IMR-90 (cell line): ENCODE measurements at regions not wholly inside any gene's neighbourhood (a gene's known extent, or its start where the extent isn't known, plus 50 kb on each side); places are given as distances from the start of the nearest gene placed in this dataset.

Source experiments
- ATAC-seq: fragments of 200-7000 bp; cut with Tn5 transposase; 2 replicates; pipeline ENCODE4 v1.9.1; 2020; ENCODE audit warnings: low read depth, mild to moderate bottlenecking, moderate library complexity
- BruUV-seq: library from RNA; stranded (reverse); fragments of 400-500 nt; replicated peaks from 2 replicates; lab custom pipeline; 2021; lab: Mats Ljungman, UMichigan
- CTCF ChIA-PET: fragments of 300-600 bp; formaldehyde crosslinking; extraction: SDS; loops from one replicate; lab custom pipeline; 2021; ENCODE audit warnings: antibody characterized with exemption; lab: Yijun Ruan, JAX
- POLR2A ChIA-PET: fragments of 300-600 bp; sonication (Branson Sonifier 250); formaldehyde crosslinking; loops from one replicate; lab custom pipeline; 2022; ENCODE audit warnings: antibody characterized with exemption; ENCODE audit not compliant: unreplicated experiment; lab: Charles Lee
- DNase-seq: peaks from one replicate; pipeline ENCODE4 v3.0.0; 2013
- H2AFZ ChIP-seq: replicated peaks from 2 replicates; pipeline ENCODE3; 2013; ENCODE audit warnings: low read length, mild to moderate bottlenecking; ENCODE audit not compliant: poor library complexity
- H2AK5ac ChIP-seq: 2 replicates; pipeline ENCODE4 v1.6.1; 2013; ENCODE audit warnings: low read depth, low read length, inconsistent platforms
- H2AK9ac ChIP-seq: replicated peaks from 2 replicates; pipeline ENCODE3; 2013; ENCODE audit warnings: mild to moderate bottlenecking, low read depth, low read length, moderate library complexity; ENCODE audit not compliant: poor library complexity
- H2BK120ac ChIP-seq: 2 replicates; pipeline ENCODE4 v1.6.1; 2013; ENCODE audit warnings: low read depth, low read length, inconsistent platforms
- H2BK15ac ChIP-seq: 3 replicates; pipeline ENCODE4 v1.6.1; 2013; ENCODE audit warnings: low read depth, low read length, inconsistent platforms
- H2BK20ac ChIP-seq: 2 replicates; pipeline ENCODE4 v1.6.1; 2013; ENCODE audit warnings: low read depth, mild to moderate bottlenecking, inconsistent platforms, low read length, moderate library complexity
- H2BK5ac ChIP-seq: 2 replicates; pipeline ENCODE4 v1.6.1; 2013; ENCODE audit warnings: mild to moderate bottlenecking, low read depth, low read length, inconsistent platforms; ENCODE audit not compliant: poor library complexity, severe bottlenecking
- H3K14ac ChIP-seq: replicated peaks from 2 replicates; pipeline ENCODE4 v1.6.1; 2013; ENCODE audit warnings: low read depth, low read length, inconsistent platforms
- H3K18ac ChIP-seq: 2 replicates; pipeline ENCODE4 v1.6.1; 2013; ENCODE audit warnings: low read depth, low read length, control low read depth
- H3K23ac ChIP-seq: 2 replicates; pipeline ENCODE4 v1.6.1; 2013; ENCODE audit warnings: low read depth, low read length, inconsistent platforms
- H3K27ac ChIP-seq: 2 replicates; pipeline ENCODE4 v1.5.1; 2013; ENCODE audit warnings: mild to moderate bottlenecking, control low read depth, low read length; ENCODE audit not compliant: insufficient read depth
- H3K27me3 ChIP-seq: 2 replicates; pipeline ENCODE4 v1.6.1; 2013; ENCODE audit warnings: low read length; ENCODE audit not compliant: control insufficient read depth, insufficient read depth
- H3K36me3 ChIP-seq: 2 replicates; pipeline ENCODE4 v1.6.1; 2013; ENCODE audit warnings: low read length, mixed read lengths; ENCODE audit not compliant: control insufficient read depth, insufficient read depth
- H3K4ac ChIP-seq: 2 replicates; pipeline ENCODE4 v1.6.1; 2013; ENCODE audit warnings: low read depth, low read length, inconsistent platforms
- H3K4me1 ChIP-seq: 2 replicates; pipeline ENCODE4 v1.6.1; 2013; ENCODE audit warnings: low read length, mixed read lengths; ENCODE audit not compliant: control insufficient read depth, insufficient read depth
- H3K4me2 ChIP-seq: 2 replicates; pipeline ENCODE4 v1.6.1; 2013; ENCODE audit warnings: low read depth, mild to moderate bottlenecking, control low read depth, low read length, moderate library complexity
- H3K4me3 ChIP-seq: 2 replicates; pipeline ENCODE4 v1.5.1; 2013; ENCODE audit warnings: low read depth, mild to moderate bottlenecking, control low read depth, low read length, moderate library complexity; ENCODE audit not compliant: insufficient read depth
- H3K56ac ChIP-seq: 2 replicates; pipeline ENCODE4 v1.6.1; 2013; ENCODE audit warnings: low read length, inconsistent platforms; ENCODE audit not compliant: insufficient read depth; ENCODE audit errors: extremely low read depth
- H3K79me1 ChIP-seq, 2 experiments: 2 replicates each; pipeline ENCODE4 v1.6.1; 2013; ENCODE audit warnings: low read length in 2 of 2, inconsistent platforms in 1 of 2, low read depth in 1 of 2
- H3K9ac ChIP-seq: 2 replicates; pipeline ENCODE4 v1.6.1; 2013; ENCODE audit warnings: low read depth, low read length, control low read depth
- H3K9me1 ChIP-seq: 2 replicates; pipeline ENCODE4 v1.6.1; 2013; ENCODE audit warnings: low read length, inconsistent platforms; ENCODE audit not compliant: insufficient read depth
- H3K9me3 ChIP-seq: 2 replicates; pipeline ENCODE4 v1.6.1; 2013; ENCODE audit warnings: low read length; ENCODE audit not compliant: control insufficient read depth, insufficient read depth
- H4K20me1 ChIP-seq: 2 replicates; pipeline ENCODE4 v1.6.1; 2013; ENCODE audit warnings: low read length, inconsistent platforms; ENCODE audit not compliant: insufficient read depth
- H4K5ac ChIP-seq: 2 replicates; pipeline ENCODE4 v1.6.1; 2013; ENCODE audit warnings: mild to moderate bottlenecking, low read depth, low read length, control low read depth
- H4K8ac ChIP-seq, 2 experiments: 2 replicates each; pipeline ENCODE4 v1.6.1; 2013; ENCODE audit warnings: low read depth in 2 of 2, low read length in 2 of 2, control low read depth in 1 of 2, inconsistent platforms in 1 of 2
- H4K91ac ChIP-seq: 2 replicates; pipeline ENCODE4 v1.6.1; 2013; ENCODE audit warnings: low read depth, low read length, inconsistent platforms; ENCODE audit not compliant: insufficient read depth
- BHLHE40 ChIP-seq: fragments of 150-350 bp; IDR thresholded peaks from 2 replicates; pipeline ENCODE4 v1.6.1; 2016; ENCODE audit warnings: mild to moderate bottlenecking, low read depth, low read length
- CTCF ChIP-seq: conservative IDR thresholded peaks from 2 replicates; pipeline ENCODE4 v1.5.1; 2012; ENCODE audit warnings: mild to moderate bottlenecking, low read depth, low read length, improper control_type of control experiment
- ELK1 ChIP-seq: fragments of 150-350 bp; IDR thresholded peaks from 2 replicates; pipeline ENCODE4 v1.6.1; 2016; ENCODE audit warnings: low read depth, mild to moderate bottlenecking, low read length, moderate library complexity, borderline replicate concordance
- FOS ChIP-seq: fragments of 150-350 bp; IDR thresholded peaks from 2 replicates; pipeline ENCODE4 v1.6.1; 2016; ENCODE audit warnings: low read depth, low read length
- MAFK ChIP-seq: IDR thresholded peaks from 2 replicates; pipeline ENCODE4 v1.6.1; 2012; ENCODE audit warnings: low read depth, low read length, improper control_type of control experiment
- MAZ ChIP-seq: IDR thresholded peaks from 2 replicates; pipeline ENCODE4 v1.6.1; 2012; ENCODE audit warnings: low read depth, mild to moderate bottlenecking, low read length, improper control_type of control experiment, moderate library complexity, borderline replicate concordance
- MXI1 ChIP-seq: IDR thresholded peaks from 2 replicates; pipeline ENCODE4 v1.6.1; 2012; ENCODE audit warnings: low read depth, mild to moderate bottlenecking, low read length, moderate library complexity, borderline replicate concordance
- NFE2L2 ChIP-seq: fragments of 150-350 bp; IDR thresholded peaks from 2 replicates; pipeline ENCODE4 v1.6.1; 2016; ENCODE audit warnings: low read depth, mild to moderate bottlenecking, low read length
- POLR2A ChIP-seq: IDR thresholded peaks from 2 replicates; pipeline ENCODE4 v1.6.1; 2012; ENCODE audit warnings: mild to moderate bottlenecking, low read depth, low read length
- RAD21 ChIP-seq: IDR thresholded peaks from 2 replicates; pipeline ENCODE4 v1.6.1; 2012; ENCODE audit warnings: low read length, improper control_type of control experiment
- RCOR1 ChIP-seq: IDR thresholded peaks from 2 replicates; pipeline ENCODE4 v1.6.1; 2012; ENCODE audit warnings: mild to moderate bottlenecking, low read length, improper control_type of control experiment; ENCODE audit not compliant: insufficient replicate concordance
- RFX5 ChIP-seq: IDR thresholded peaks from 2 replicates; pipeline ENCODE4 v1.8.0; 2012; ENCODE audit warnings: low read depth, mild to moderate bottlenecking, low read length, moderate library complexity
- SMC3 ChIP-seq: fragments of 150-350 bp; IDR thresholded peaks from 2 replicates; pipeline ENCODE4 v1.6.1; 2016; ENCODE audit warnings: low read depth, mild to moderate bottlenecking, antibody characterized with exemption, low read length, moderate library complexity
- USF2 ChIP-seq: fragments of 150-350 bp; IDR thresholded peaks from 2 replicates; pipeline ENCODE4 v1.6.1; 2017; ENCODE audit warnings: mild to moderate bottlenecking, antibody characterized with exemption, low read length, low read depth
- WGBS, 2 experiments: methylation state at CpG; one replicate each; pipeline versions ENCODE4 v1.1.5 to v1.1.7; 2013; ENCODE audit warnings: missing lambda C conversion rate in 2 of 2; ENCODE audit not compliant: insufficient read length in 1 of 2; ENCODE audit errors: extremely low coverage in 2 of 2; 5-methylcytosine and 5-hydroxymethylcytosine counted together
- dilution Hi-C: fragments of 300-500 bp; cut with HindIII; formaldehyde crosslinking; loops from one replicate; pipeline ENCODE4 v1.14.3; 2018; ENCODE audit warnings: low sequenced_read_pairs; ENCODE audit not compliant: unreplicated experiment
- in situ Hi-C: fragments of 300-500 bp; cut with MboI; formaldehyde crosslinking; loops from 3 replicates; pipeline ENCODE4 v1.14.3; 2019; ENCODE audit warnings: low sequenced_read_pairs, inconsistent platforms, mixed read lengths
- intact Hi-C: fragments of 100-400 bp; cut with micrococcal nuclease; formaldehyde crosslinking; loops from 2 replicates; pipeline ENCODE4 v1.10.0; 2022

- 80% methylated on average over 1 of the region's 2 CpGs; no CpG with 5 or more reads in 1 of the 2 experiments for WGBS, 2 experiments
- no peaks in the 10 kb centered on the region for H3K36me3 ChIP-seq
- H2AK9ac ChIP-seq, result no peak overlapping the region
- H2AFZ ChIP-seq, result no peak overlapping the region
- H3K27ac ChIP-seq, result no peak overlapping the region
- H2BK20ac ChIP-seq, result no peak overlapping the region
- no peak overlapping the region for H3K4ac ChIP-seq
- DNase-seq (no peak), ATAC-seq (no peak)
- no peak overlapping the region for H2BK120ac ChIP-seq
- intact Hi-C loops, result no loop called here
- no peaks in the 10 kb centered on the region for H3K9me1 ChIP-seq
- H3K27me3 ChIP-seq, result no peaks in the 10 kb centered on the region
- H3K23ac ChIP-seq, result no peak overlapping the region
- H3K18ac ChIP-seq, result no peak overlapping the region
- no peak overlapping the region for H3K14ac ChIP-seq
- no peaks in the 10 kb centered on the region for H3K79me1 ChIP-seq
- no peak overlapping the region for H4K91ac ChIP-seq
- H3K9me3 ChIP-seq, result peaks cover 26% of the 10 kb centered on the region
- H3K4me3 ChIP-seq, result no peak overlapping the region
- TF ChIP-seq USF2 (no peak), MXI1 (no peak), MAFK (no peak), POLR2A (no peak), MAZ (no peak), RAD21 (no peak), RCOR1 (no peak), SMC3 (no peak), NFE2L2 (no peak), BHLHE40 (no peak), ELK1 (no peak), CTCF (no peak), RFX5 (no peak), FOS (no peak)
- H3K4me2 ChIP-seq, result no peak overlapping the region
- BruUV-seq, result no TSS peak
- no peak overlapping the region for H2AK5ac ChIP-seq
- H3K9ac ChIP-seq, result no peak overlapping the region
- no peak overlapping the region for H4K5ac ChIP-seq
- dilution Hi-C loops, result no loop called here
- H3K56ac ChIP-seq, result no peak overlapping the region
- H2BK15ac ChIP-seq, result no peak overlapping the region
- POLR2A ChIA-PET, result no interaction called here
- in situ Hi-C loops, result no loop called here
- no peak overlapping the region for H4K8ac ChIP-seq
- no peaks in the 10 kb centered on the region for H4K20me1 ChIP-seq
- no peaks in the 10 kb centered on the region for H3K4me1 ChIP-seq
- H2BK5ac ChIP-seq, result no peak overlapping the region
- CTCF ChIA-PET, result no interaction called here
Measured at GRCh38 chr10:121205625-121206024, 354.5 kb downstream of the WDR11 start.
